IMR-90 (cell line): ENCODE measurements at regions not wholly inside any gene's neighbourhood (a gene's known extent, or its start where the extent isn't known, plus 50 kb on each side); places are given as distances from the start of the nearest gene placed in this dataset.

ENCODE experiments used
- ATAC-seq: fragments of 200-7000 bp; cut with Tn5 transposase; 2 replicates; pipeline ENCODE4 v1.9.1; 2020; ENCODE audit warnings: low read depth, mild to moderate bottlenecking, moderate library complexity
- BruUV-seq: library from RNA; stranded (reverse); fragments of 400-500 nt; replicated peaks from 2 replicates; lab custom pipeline; 2021; lab: Mats Ljungman, UMichigan
- CTCF ChIA-PET: fragments of 300-600 bp; formaldehyde crosslinking; extraction: SDS; loops from one replicate; lab custom pipeline; 2021; ENCODE audit warnings: antibody characterized with exemption; lab: Yijun Ruan, JAX
- POLR2A ChIA-PET: fragments of 300-600 bp; sonication (Branson Sonifier 250); formaldehyde crosslinking; loops from one replicate; lab custom pipeline; 2022; ENCODE audit warnings: antibody characterized with exemption; ENCODE audit not compliant: unreplicated experiment; lab: Charles Lee
- DNase-seq: peaks from one replicate; pipeline ENCODE4 v3.0.0; 2013
- H2AFZ ChIP-seq: replicated peaks from 2 replicates; pipeline ENCODE3; 2013; ENCODE audit warnings: low read length, mild to moderate bottlenecking; ENCODE audit not compliant: poor library complexity
- H2AK5ac ChIP-seq: 2 replicates; pipeline ENCODE4 v1.6.1; 2013; ENCODE audit warnings: low read depth, low read length, inconsistent platforms
- H2AK9ac ChIP-seq: replicated peaks from 2 replicates; pipeline ENCODE3; 2013; ENCODE audit warnings: mild to moderate bottlenecking, low read depth, low read length, moderate library complexity; ENCODE audit not compliant: poor library complexity
- H2BK120ac ChIP-seq: 2 replicates; pipeline ENCODE4 v1.6.1; 2013; ENCODE audit warnings: low read depth, low read length, inconsistent platforms
- H2BK15ac ChIP-seq: 3 replicates; pipeline ENCODE4 v1.6.1; 2013; ENCODE audit warnings: low read depth, low read length, inconsistent platforms
- H2BK20ac ChIP-seq: 2 replicates; pipeline ENCODE4 v1.6.1; 2013; ENCODE audit warnings: low read depth, mild to moderate bottlenecking, inconsistent platforms, low read length, moderate library complexity
- H2BK5ac ChIP-seq: 2 replicates; pipeline ENCODE4 v1.6.1; 2013; ENCODE audit warnings: mild to moderate bottlenecking, low read depth, low read length, inconsistent platforms; ENCODE audit not compliant: poor library complexity, severe bottlenecking
- H3K14ac ChIP-seq: replicated peaks from 2 replicates; pipeline ENCODE4 v1.6.1; 2013; ENCODE audit warnings: low read depth, low read length, inconsistent platforms
- H3K18ac ChIP-seq: 2 replicates; pipeline ENCODE4 v1.6.1; 2013; ENCODE audit warnings: low read depth, low read length, control low read depth
- H3K23ac ChIP-seq: 2 replicates; pipeline ENCODE4 v1.6.1; 2013; ENCODE audit warnings: low read depth, low read length, inconsistent platforms
- H3K27ac ChIP-seq: 2 replicates; pipeline ENCODE4 v1.5.1; 2013; ENCODE audit warnings: mild to moderate bottlenecking, control low read depth, low read length; ENCODE audit not compliant: insufficient read depth
- H3K27me3 ChIP-seq: 2 replicates; pipeline ENCODE4 v1.6.1; 2013; ENCODE audit warnings: low read length; ENCODE audit not compliant: control insufficient read depth, insufficient read depth
- H3K36me3 ChIP-seq: 2 replicates; pipeline ENCODE4 v1.6.1; 2013; ENCODE audit warnings: low read length, mixed read lengths; ENCODE audit not compliant: control insufficient read depth, insufficient read depth
- H3K4ac ChIP-seq: 2 replicates; pipeline ENCODE4 v1.6.1; 2013; ENCODE audit warnings: low read depth, low read length, inconsistent platforms
- H3K4me1 ChIP-seq: 2 replicates; pipeline ENCODE4 v1.6.1; 2013; ENCODE audit warnings: low read length, mixed read lengths; ENCODE audit not compliant: control insufficient read depth, insufficient read depth
- H3K4me2 ChIP-seq: 2 replicates; pipeline ENCODE4 v1.6.1; 2013; ENCODE audit warnings: low read depth, mild to moderate bottlenecking, control low read depth, low read length, moderate library complexity
- H3K4me3 ChIP-seq: 2 replicates; pipeline ENCODE4 v1.5.1; 2013; ENCODE audit warnings: low read depth, mild to moderate bottlenecking, control low read depth, low read length, moderate library complexity; ENCODE audit not compliant: insufficient read depth
- H3K56ac ChIP-seq: 2 replicates; pipeline ENCODE4 v1.6.1; 2013; ENCODE audit warnings: low read length, inconsistent platforms; ENCODE audit not compliant: insufficient read depth; ENCODE audit errors: extremely low read depth
- H3K79me1 ChIP-seq, 2 experiments: 2 replicates each; pipeline ENCODE4 v1.6.1; 2013; ENCODE audit warnings: low read length in 2 of 2, inconsistent platforms in 1 of 2, low read depth in 1 of 2
- H3K9ac ChIP-seq: 2 replicates; pipeline ENCODE4 v1.6.1; 2013; ENCODE audit warnings: low read depth, low read length, control low read depth
- H3K9me1 ChIP-seq: 2 replicates; pipeline ENCODE4 v1.6.1; 2013; ENCODE audit warnings: low read length, inconsistent platforms; ENCODE audit not compliant: insufficient read depth
- H3K9me3 ChIP-seq: 2 replicates; pipeline ENCODE4 v1.6.1; 2013; ENCODE audit warnings: low read length; ENCODE audit not compliant: control insufficient read depth, insufficient read depth
- H4K20me1 ChIP-seq: 2 replicates; pipeline ENCODE4 v1.6.1; 2013; ENCODE audit warnings: low read length, inconsistent platforms; ENCODE audit not compliant: insufficient read depth
- H4K5ac ChIP-seq: 2 replicates; pipeline ENCODE4 v1.6.1; 2013; ENCODE audit warnings: mild to moderate bottlenecking, low read depth, low read length, control low read depth
- H4K8ac ChIP-seq, 2 experiments: 2 replicates each; pipeline ENCODE4 v1.6.1; 2013; ENCODE audit warnings: low read depth in 2 of 2, low read length in 2 of 2, control low read depth in 1 of 2, inconsistent platforms in 1 of 2
- H4K91ac ChIP-seq: 2 replicates; pipeline ENCODE4 v1.6.1; 2013; ENCODE audit warnings: low read depth, low read length, inconsistent platforms; ENCODE audit not compliant: insufficient read depth
- CEBPB ChIP-seq: IDR thresholded peaks from 2 replicates; pipeline ENCODE4 v1.6.1; 2012; ENCODE audit warnings: low read depth, low read length, improper control_type of control experiment
- WGBS, 2 experiments: methylation state at CpG; one replicate each; pipeline versions ENCODE4 v1.1.5 to v1.1.7; 2013; ENCODE audit warnings: missing lambda C conversion rate in 2 of 2; ENCODE audit not compliant: insufficient read length in 1 of 2; ENCODE audit errors: extremely low coverage in 2 of 2; 5-methylcytosine and 5-hydroxymethylcytosine counted together
- dilution Hi-C: fragments of 300-500 bp; cut with HindIII; formaldehyde crosslinking; loops from one replicate; pipeline ENCODE4 v1.14.3; 2018; ENCODE audit warnings: low sequenced_read_pairs; ENCODE audit not compliant: unreplicated experiment
- in situ Hi-C: fragments of 300-500 bp; cut with MboI; formaldehyde crosslinking; loops from 3 replicates; pipeline ENCODE4 v1.14.3; 2019; ENCODE audit warnings: low sequenced_read_pairs, inconsistent platforms, mixed read lengths
- intact Hi-C: fragments of 100-400 bp; cut with micrococcal nuclease; formaldehyde crosslinking; loops from 2 replicates; pipeline ENCODE4 v1.10.0; 2022
- TF ChIP-seq, protein P1 (sequence below): fragments of 150-350 bp; IDR thresholded peaks from 2 replicates; pipeline ENCODE4 v1.6.1; 2016; ENCODE audit warnings: low read depth, mild to moderate bottlenecking, low read length, moderate library complexity, borderline replicate concordance

DNA sequence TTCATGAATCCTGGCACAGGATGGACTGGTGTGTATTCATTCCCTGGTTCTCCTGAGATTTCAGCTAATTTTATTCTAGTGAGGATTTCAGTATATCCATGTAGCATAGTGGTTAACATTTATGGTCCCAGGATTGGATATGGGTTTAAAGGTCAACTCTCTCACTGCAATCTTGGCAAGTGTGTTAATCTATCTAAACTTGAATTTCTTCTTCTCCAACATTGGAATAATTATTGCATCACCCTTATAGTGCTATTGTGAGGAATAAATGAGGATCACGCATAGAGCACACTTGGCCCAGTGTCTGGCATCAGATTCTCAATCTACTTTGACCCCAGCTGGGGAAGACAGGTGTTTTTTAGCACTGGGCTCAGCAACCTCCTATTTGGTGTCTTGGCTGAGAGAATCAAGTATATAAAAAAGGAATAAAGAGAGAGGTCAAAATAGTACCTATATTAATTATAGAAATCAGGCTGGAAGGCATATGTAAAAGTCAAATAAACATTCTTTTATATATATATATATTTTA lies 531.2 kb upstream of the ATP2B1 start:
- Histone ChIP-seq H3K4me2 (no peak overlapping the region), H2BK5ac (no peak overlapping the region), H3K18ac (no peak overlapping the region), H3K4me3 (no peak overlapping the region), H4K91ac (no peak overlapping the region), H3K23ac (no peak overlapping the region), H3K4me1 (no peaks in the 10 kb centered on the region), H3K56ac (no peak overlapping the region), H3K27me3 (no peaks in the 10 kb centered on the region; the same call in 1 of the 2 replicates), H3K14ac (no peak overlapping the region), H4K20me1 (no peaks in the 10 kb centered on the region), H2AK5ac (no peak overlapping the region), H4K8ac (no peak overlapping the region), H3K9me1 (no peaks in the 10 kb centered on the region), H2BK120ac (no peak overlapping the region), H3K4ac (no peak overlapping the region), H2BK20ac (no peak overlapping the region), H3K9me3 (no peaks in the 10 kb centered on the region), H2AK9ac (no peak overlapping the region), H3K9ac (no peak overlapping the region), H4K5ac (no peak overlapping the region), H3K36me3 (no peaks in the 10 kb centered on the region), H3K27ac (no peak overlapping the region), H3K79me1 (no peaks in the 10 kb centered on the region), H2AFZ (no peak overlapping the region), H2BK15ac (no peak overlapping the region)
- CTCF ChIA-PET = no interaction called here
- no TSS peak for BruUV-seq
- ATAC-seq (no peak), DNase-seq (no peak)
- TF ChIP-seq CEBPB = peak; percentile 55; the same call in 1 of the 2 replicates
- TF ChIP-seq, protein P1, sequence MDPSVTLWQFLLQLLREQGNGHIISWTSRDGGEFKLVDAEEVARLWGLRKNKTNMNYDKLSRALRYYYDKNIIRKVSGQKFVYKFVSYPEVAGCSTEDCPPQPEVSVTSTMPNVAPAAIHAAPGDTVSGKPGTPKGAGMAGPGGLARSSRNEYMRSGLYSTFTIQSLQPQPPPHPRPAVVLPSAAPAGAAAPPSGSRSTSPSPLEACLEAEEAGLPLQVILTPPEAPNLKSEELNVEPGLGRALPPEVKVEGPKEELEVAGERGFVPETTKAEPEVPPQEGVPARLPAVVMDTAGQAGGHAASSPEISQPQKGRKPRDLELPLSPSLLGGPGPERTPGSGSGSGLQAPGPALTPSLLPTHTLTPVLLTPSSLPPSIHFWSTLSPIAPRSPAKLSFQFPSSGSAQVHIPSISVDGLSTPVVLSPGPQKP = no peak
- in situ Hi-C loops (no loop called here), dilution Hi-C loops (no loop called here), intact Hi-C loops (no loop called here)
- WGBS, 2 experiments = no CpG with 5 or more reads among the region's 1 CpG
- POLR2A ChIA-PET = no interaction called here
